ENCODE measurements at regions not wholly inside any gene's neighbourhood (a gene's known extent, or its start where the extent isn't known, plus 50 kb on each side); places are given as distances from the start of the nearest gene placed in this dataset.

- TF ChIP-seq RCOR1 (IDR thresholded peaks at IDR 0.05; ENCODE audit: insufficient replicate concordance, low read length) (no peak), CTCF (conservative IDR thresholded peaks at IDR 0.05; ENCODE audit: low read depth, low read length) (no peak), POLR2A (IDR thresholded peaks at IDR 0.05; ENCODE audit: low read depth, low read length) (no peak), RAD21 (IDR thresholded peaks at IDR 0.05; ENCODE audit: low read length) (no peak)
These were observed 78.7 kb upstream of the RFC3 start for GRCh38 chr13:33739254-33739653.

All from IMR-90 (cell line).